ENCODE measurements at regions not wholly inside any gene's neighbourhood (a gene's known extent, or its start where the extent isn't known, plus 50 kb on each side); places are given as distances from the start of the nearest gene placed in this dataset.
"Not testable (repeated sequence)": the region's sequence is repeated elsewhere in the genome, so short reads cannot be mapped to it uniquely, and the experiment has no call there.

GRCh38 chr2:58502931-58503330 is 261.8 kb upstream of the FANCL start:
- no peak for DNase-seq

GRCh38 chr2:58501371-58502160 is 260.4 kb upstream of the FANCL start:
- DNase-seq: no peak

DNA sequence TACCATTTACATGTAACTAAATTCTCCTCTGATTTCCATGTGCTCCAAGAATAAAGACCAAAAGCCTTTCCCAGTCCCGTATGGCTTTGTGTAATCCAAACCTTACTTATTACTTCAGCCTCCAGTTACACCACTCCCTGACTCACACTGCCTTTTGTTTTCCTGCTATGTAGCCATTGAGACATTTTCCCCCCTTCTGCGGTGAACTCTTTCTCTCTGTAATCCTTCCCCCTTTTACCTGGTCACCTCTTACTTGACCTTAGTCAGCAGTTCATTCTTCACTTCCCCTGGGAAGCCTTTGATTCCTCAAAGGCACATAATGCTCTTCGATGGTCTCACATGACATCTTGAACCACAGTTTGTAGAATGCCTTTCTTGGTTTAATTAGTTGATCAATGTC is 256.0 kb upstream of the FANCL start:
- DNase-seq: no peak

DNA sequence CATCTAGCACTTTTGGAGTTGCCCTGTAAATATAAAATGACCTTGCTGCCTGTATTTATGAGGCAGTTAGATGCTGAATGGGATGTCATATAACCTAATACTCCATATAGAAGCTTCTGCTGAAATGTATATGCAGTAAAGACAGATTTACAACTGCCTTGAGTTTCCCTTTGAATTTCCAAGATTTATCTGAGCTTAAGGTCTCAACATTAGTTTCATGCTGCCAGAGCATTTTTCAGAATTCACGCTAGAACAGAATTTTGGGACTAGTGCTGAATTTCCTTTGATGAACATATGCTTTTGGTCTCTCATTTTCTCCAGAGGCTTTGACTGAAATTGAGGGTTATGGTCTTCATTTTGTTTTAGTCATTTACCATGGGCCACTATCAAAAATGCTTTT is 254.7 kb upstream of the FANCL start:
- DNase-seq: no peak

- no peak for DNase-seq
These were observed 253.0 kb upstream of the FANCL start for GRCh38 chr2:58494071-58494501.

DNA sequence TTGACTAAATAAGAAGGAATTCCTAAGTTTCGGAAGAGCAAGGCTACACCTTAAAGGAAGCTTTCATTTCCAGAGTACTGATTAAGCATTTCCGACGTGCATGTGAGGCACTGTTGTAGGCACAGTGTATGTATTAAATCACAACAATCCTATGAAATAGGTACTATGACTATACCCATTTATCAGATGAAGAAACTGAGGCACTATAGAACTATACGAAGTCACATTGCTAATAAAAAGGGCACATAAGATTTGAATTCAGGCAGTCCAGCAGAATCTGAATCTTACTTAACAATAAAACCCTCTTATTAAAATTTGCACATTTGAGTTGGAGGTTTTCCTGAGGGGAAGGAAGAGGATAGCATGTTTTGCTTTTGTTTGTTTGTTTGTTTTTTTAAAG is 243.5 kb upstream of the FANCL start:
- DNase-seq: no peak

GRCh38 chr2:58484221-58484620 is 243.1 kb upstream of the FANCL start:
- no peak for DNase-seq

- DNase-seq: no peak
These were observed 242.2 kb upstream of the FANCL start for GRCh38 chr2:58483307-58483706.

GRCh38 chr2:58481670-58482069 is 240.5 kb upstream of the FANCL start:
- DNase-seq: no peak

DNA sequence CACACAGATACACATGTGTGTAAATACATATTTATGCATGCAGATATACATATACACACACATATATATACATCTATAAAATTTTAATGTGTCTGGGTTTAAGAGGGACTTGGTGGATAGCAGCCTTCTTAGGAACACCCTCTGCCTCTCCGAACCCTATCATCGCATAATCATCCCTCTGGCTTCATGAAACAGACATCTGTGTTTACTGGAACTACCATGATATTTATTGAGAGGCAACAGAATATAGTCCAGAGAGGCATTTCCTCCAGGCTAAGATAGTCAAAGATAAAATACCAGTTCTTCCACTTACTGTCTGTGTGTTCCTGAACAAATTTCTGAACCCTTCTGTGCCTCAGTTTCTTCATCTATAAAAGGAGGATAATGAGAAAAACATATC is 239.0 kb upstream of the FANCL start:
- DNase-seq: no peak

- DNase-seq: no peak
These were observed 238.5 kb upstream of the FANCL start for GRCh38 chr2:58479535-58480140.

DNA sequence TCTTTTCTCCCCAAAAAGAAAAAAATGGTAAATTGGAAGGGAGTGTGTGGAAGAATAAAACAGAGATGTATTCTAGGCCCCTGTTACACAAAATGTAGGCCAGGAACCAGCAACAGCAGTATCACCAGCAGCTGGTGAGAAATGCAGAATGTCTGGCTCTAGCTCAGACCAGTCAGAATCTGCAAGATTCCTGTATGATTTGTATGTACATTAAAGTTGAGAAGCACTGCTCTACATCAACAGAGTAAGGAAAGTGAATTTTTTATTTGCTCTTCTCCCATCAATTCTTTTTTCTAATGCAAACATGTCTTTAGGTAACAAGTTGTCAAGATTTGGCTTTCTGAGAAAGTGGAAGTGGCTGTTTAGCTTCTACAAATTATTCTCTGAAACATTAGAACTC is 235.4 kb upstream of the FANCL start:
- no peak for DNase-seq

DNA sequence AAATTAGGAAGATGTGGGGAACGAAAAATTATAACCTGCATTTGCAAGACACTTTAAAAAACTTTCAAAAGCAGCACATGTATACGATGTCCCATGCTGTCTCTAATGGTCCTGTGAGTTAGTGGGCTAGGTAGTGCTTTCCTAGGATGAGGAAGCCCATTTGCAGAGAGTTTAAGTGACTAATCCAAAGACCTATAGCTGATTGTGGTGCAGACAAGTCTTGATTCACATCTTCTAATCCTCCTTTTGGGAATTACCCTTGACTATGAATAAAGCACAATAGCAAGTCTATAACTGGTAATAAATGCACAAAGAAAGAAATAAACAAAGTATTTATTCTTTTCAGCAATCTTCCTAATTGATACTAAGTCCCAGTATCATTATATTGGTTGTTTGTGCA is 234.6 kb upstream of the FANCL start:
- no peak for DNase-seq

GRCh38 chr2:58473165-58473564 is 232.0 kb upstream of the FANCL start:
- no peak for DNase-seq

GRCh38 chr2:58466804-58467203 is 225.7 kb upstream of the FANCL start:
- no peak for DNase-seq

GRCh38 chr2:58466021-58466420 is 224.9 kb upstream of the FANCL start:
- DNase-seq: not testable (repeated sequence)

DNA sequence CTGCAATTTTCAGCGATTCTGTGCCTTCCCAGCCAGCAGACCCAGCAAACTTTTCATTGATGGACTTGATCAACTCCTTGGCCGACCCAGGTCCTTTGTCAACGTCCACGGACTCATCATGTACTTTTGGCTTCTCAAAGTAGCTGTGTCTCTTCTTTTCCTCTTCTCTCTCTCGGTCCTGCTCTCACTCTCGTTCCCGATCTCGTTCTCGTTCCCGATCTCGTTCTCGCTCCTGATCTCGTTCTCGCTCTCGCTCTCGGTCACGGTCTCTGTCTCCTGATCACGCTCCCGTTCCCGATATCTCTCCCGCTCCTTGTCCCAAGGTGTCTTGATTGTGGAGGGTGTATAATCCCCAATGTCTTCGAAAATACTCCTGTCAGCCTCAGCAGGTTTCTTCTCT is 219.5 kb upstream of the FANCL start:
- no peak for DNase-seq

DNA sequence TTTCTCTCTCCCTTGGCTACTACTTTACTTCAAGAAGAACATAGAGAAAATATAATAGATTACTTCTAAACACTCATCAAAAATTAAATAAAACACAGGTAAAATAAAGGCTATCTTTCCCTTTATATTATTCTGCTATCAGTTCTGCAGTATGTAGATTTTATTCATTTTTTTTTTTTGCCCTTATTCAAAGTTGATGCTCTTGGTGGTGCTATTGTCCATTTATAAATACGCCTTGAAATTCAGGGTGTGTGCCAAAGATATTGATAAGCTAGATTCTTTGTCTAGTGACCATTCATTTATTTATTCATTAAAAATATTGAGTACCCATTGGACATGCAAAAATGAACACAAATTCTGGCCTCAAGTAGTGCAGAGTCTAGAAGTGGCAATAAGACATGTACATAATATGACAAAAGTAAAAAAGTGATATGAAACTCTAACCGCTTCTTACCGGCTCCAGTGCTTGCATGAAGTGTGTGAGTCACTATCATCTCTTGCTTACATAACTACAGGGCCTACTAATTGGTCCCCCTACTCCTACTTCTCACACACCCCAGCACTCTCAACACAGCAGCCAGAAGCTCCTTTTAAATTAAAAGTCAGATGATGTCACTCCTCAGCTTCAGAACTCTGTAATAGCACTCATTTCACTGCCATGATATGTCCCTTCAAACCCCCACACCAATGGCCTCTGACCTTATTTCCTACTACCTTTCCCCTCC is 208.3 kb upstream of the FANCL start:
- peak; percentile 4 to 15 for DNase-seq

DNA sequence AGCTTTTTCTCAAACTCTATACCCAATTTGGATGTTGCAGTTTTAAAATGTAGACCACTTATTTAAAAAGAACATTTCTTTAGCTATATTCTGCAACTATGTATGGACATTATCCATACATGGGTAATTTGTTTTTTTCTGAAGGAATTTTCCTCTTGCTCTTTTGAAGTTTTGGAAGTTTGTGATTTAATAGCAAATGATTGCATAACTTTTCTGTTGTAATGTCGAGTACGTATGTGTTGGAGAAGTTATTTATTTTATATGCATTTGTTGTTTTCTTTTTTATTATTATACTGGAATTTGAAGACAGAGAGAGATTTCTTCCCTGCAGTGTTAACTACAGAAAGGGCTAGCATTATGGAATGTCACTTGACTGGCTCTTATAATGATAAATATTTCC is 207.7 kb upstream of the FANCL start:
- no peak for DNase-seq

DNA sequence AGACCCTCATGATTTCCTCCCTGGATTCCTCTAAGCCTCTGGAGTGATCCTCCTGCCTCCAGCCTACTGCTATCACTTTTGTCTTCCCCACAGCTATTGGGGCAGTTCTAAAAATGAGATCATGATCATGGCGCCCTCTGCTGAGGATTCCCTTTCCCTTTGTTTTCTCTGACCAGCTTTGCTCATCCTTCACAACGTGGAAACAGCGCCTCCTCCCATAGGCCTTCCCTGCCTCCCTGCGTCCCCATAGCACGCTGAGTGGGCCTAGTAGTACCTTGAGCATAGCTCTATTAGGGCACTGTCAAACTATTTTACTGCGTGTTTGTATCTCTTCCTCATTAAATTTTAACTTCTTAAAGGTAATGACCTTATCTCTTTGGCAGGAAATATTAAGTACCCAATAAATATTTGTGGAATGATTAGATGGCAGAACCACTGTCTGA is 207.0 kb upstream of the FANCL start:
- peak in 1 of 2 donors; percentile 15 for DNase-seq

DNA sequence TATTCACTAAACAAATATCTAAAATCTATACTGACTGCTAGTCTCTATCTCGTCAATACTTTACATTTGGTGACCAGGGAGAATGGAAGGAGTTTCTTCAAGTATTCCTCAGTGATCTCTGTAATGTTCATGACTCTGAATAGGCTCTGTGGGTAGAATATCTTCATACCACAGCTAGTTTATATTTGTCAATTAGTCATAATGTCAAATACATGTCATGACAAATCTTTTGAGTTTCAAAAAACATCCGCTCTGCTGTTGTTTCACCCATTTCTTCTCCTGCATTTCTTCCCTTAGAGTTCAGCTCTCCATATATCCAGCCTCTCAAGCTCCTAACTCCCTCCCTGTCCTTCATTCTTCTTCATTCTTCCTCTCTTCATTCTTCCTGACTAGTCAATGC is 206.5 kb upstream of the FANCL start:
- DNase-seq: no peak

GRCh38 chr2:58441643-58442042 is 200.5 kb upstream of the FANCL start:
- DNase-seq: no peak

GRCh38 chr2:58436872-58437271 is 195.7 kb upstream of the FANCL start:
- no peak for DNase-seq

GRCh38 chr2:58435246-58435645 is 194.1 kb upstream of the FANCL start:
- no peak for DNase-seq
